ENCODE measurements at regions not wholly inside any gene's neighbourhood (a gene's known extent, or its start where the extent isn't known, plus 50 kb on each side); places are given as distances from the start of the nearest gene placed in this dataset.
"Not testable (repeated sequence)": the region's sequence is repeated elsewhere in the genome, so short reads cannot be mapped to it uniquely, and the experiment has no call there.

DNA sequence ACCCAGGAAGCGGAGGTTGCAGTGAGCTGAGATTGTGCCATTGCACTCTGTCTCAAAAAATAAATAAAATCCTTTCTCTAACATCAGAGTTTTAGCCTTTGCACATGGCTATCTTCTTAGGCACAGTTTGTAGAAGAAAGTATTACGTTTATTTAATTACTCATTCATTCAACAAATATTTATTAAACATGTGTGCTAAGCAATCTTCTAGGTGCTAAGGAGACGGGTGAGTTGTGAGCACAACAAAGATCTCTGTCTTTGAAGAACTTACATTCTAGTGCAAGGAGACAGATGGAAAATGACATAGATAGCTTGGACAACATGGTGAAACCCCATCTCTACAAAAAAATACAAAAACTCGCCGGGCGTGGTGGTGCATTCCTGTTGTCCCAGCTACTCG is 122.3 kb upstream of the MYO10 start:
- DNase-seq (ENCODE audit: low read depth) = no peak
- no peak overlapping the region for H3K4me3 ChIP-seq (ENCODE audit: low read depth, low read length)
- TF ChIP-seq, protein P1, sequence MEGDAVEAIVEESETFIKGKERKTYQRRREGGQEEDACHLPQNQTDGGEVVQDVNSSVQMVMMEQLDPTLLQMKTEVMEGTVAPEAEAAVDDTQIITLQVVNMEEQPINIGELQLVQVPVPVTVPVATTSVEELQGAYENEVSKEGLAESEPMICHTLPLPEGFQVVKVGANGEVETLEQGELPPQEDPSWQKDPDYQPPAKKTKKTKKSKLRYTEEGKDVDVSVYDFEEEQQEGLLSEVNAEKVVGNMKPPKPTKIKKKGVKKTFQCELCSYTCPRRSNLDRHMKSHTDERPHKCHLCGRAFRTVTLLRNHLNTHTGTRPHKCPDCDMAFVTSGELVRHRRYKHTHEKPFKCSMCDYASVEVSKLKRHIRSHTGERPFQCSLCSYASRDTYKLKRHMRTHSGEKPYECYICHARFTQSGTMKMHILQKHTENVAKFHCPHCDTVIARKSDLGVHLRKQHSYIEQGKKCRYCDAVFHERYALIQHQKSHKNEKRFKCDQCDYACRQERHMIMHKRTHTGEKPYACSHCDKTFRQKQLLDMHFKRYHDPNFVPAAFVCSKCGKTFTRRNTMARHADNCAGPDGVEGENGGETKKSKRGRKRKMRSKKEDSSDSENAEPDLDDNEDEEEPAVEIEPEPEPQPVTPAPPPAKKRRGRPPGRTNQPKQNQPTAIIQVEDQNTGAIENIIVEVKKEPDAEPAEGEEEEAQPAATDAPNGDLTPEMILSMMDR (IDR thresholded peaks at IDR 0.05; ENCODE audit: low read depth, low read length, missing control alignments) = no peak

DNA sequence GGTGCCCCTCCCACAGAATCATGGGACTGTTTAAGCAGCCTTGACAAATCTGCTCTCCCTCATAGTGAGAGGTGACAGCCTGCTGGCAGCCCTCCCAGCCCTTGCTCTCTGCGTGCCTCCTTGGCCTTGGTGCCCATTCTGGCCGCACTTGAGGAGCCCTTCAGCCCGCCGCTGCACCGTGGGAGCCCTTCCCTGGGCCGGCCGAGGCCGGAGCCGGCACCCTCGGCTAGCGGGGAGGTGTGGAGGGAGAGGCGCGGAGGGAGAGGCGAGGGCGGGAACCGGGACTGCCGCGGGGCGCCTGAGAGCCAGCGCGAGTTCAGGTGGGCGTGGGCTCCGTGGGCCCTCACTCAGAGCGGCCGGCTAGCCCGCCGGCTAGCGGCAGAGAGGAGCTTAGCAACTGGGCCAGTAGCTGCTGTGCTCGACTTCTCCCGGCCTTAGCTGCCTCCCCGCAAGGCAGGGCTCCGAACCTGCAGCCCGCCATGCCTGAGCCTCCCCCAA is 125.9 kb upstream of the MYO10 start:
- DNase-seq (ENCODE audit: low read depth) = no peak
- H3K4me3 ChIP-seq (ENCODE audit: low read depth, low read length) = no peak overlapping the region
- TF ChIP-seq, protein P1 (IDR thresholded peaks at IDR 0.05; ENCODE audit: low read depth, low read length, missing control alignments) = no peak

DNA sequence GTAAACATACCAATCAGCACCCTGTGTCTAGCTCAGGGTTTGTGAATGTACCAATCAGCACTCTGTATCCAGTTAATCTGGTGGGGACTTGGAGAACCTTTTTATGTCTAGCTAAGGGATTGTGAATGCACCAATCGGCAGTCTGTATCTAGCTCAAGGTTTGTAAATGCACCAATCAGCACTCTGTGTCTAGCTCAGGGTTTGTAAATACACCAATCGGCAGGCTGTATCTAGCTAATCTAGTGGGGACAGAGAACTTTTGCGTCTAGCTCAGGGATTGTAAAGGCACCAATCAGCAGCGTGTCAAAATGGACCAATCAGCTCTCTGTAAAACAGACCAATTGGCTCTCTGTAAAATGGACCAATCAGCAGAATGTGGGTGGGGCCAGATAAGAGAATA is 126.7 kb upstream of the MYO10 start:
- not testable (repeated sequence) for DNase-seq (ENCODE audit: low read depth); H3K4me3 ChIP-seq (ENCODE audit: low read depth, low read length)

DNA sequence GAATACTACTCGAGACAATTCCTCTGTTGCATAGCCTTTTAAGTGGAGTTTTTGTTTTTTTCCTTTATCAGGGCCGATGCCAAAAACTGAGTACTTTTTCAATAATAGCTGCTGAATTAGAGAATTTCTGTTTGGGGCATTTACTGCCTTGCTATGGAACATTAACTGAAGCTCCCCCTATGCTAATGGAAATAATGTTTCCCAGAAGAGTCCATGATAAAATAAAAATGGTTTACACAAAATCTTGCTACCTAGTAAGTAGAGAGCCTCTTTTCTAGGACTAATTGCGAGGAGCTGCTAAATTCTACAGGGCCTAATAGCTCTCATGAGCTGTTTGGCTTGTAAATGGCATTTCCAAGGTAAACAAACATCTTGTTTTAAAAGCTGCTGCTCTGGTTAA is 128.2 kb upstream of the MYO10 start:
- TF ChIP-seq, protein P1 (IDR thresholded peaks at IDR 0.05; ENCODE audit: low read depth, low read length, missing control alignments) = no peak
- DNase-seq (ENCODE audit: low read depth) = no peak
- no peak overlapping the region for H3K4me3 ChIP-seq (ENCODE audit: low read depth, low read length)

- TF ChIP-seq, protein P1 (IDR thresholded peaks at IDR 0.05; ENCODE audit: low read depth, low read length, missing control alignments) = no peak
- DNase-seq (ENCODE audit: low read depth) = no peak
These were observed 129.4 kb upstream of the MYO10 start for GRCh38 chr5:17065458-17065857.

GRCh38 chr5:17066026-17066425 is 129.9 kb upstream of the MYO10 start:
- DNase-seq (ENCODE audit: low read depth); H3K4me3 ChIP-seq (ENCODE audit: low read depth, low read length): not testable (repeated sequence)

More at GRCh38 chr5:17065458-17065857, 129.4 kb upstream of the MYO10 start:
- H3K4me3 ChIP-seq (ENCODE audit: low read depth, low read length) = no peak overlapping the region

- DNase-seq (ENCODE audit: low read depth) = no peak
- no peak overlapping the region for H3K4me3 ChIP-seq (ENCODE audit: low read depth, low read length)
- TF ChIP-seq, protein P1 (IDR thresholded peaks at IDR 0.05; ENCODE audit: low read depth, low read length, missing control alignments) = no peak
These were observed 131.7 kb upstream of the MYO10 start for GRCh38 chr5:17067657-17068392.

DNA sequence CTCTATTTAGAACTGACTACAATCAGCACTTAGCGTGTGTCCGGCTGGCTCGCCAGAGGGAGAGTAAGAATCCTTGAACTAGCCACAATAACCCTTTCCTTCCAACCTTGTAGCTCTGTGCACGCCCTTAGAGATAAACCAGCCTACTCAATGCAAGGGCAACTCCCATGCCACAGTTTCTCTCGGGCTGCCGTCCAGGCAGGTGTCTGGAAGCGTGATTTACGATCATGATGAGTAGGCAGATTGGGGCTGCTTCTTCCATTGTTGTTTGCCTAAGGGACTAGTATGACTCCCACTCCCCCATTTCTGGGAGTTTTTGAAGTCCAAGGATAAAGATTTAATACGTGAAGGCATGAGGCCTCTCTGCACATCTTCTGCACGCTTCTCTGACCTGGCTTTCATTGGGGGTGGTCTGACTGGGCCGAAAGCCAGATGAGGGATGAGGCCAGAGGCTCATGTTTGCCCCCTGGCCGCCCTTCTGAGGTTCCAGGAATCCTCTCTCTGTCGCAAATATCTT is 134.0 kb upstream of the MYO10 start:
- no peak for DNase-seq (ENCODE audit: low read depth)
- TF ChIP-seq, protein P1 (IDR thresholded peaks at IDR 0.05; ENCODE audit: low read depth, low read length, missing control alignments) = no peak
- H3K4me3 ChIP-seq (ENCODE audit: low read depth, low read length) = no peak overlapping the region

Data from GM12864 (cell line).